Lower leg skin (tissue), 4 donors: ENCODE measurements at regions not wholly inside any gene's neighbourhood (a gene's known extent, or its start where the extent isn't known, plus 50 kb on each side); places are given as distances from the start of the nearest gene placed in this dataset.

Source experiments
- DNase-seq, 2 donors: peaks; one replicate each; pipeline ENCODE4 v3.0.0-alpha.2; 2019; ENCODE audit warnings: low spot score in 2 of 2
- H3K4me3 ChIP-seq: fragments of 200-600 bp; sonication (generic); 2 replicates; pipeline ENCODE4 v1.5.1; 2017; ENCODE audit warnings: mild to moderate bottlenecking, low read depth; ENCODE audit not compliant: poor library complexity, severe bottlenecking
- POLR2A ChIP-seq, 2 donors: fragments of 450-650 bp; IDR thresholded peaks; one replicate each; pipeline ENCODE4 v1.6.1; 2016 to 2017; ENCODE audit warnings: antibody characterized with exemption in 2 of 2, mild to moderate bottlenecking in 1 of 2, moderate library complexity in 1 of 2
- WGBS, 2 donors: methylation state at CpG; one replicate each; pipeline ENCODE4 v1.1.5; 2018; 5-methylcytosine and 5-hydroxymethylcytosine counted together
- intact Hi-C: fragments of 100-400 bp; cut with DNase I; formaldehyde crosslinking; loops from one replicate; pipeline ENCODE4 v1.15.0; 2023; ENCODE audit warnings: low total_unique reads
- TF ChIP-seq, protein P1 (sequence below), 3 donors: fragments of 450-650 bp; IDR thresholded peaks; one replicate each; pipeline ENCODE4 v1.5.1; 2016; ENCODE audit warnings: antibody characterized with exemption in 3 of 3, mild to moderate bottlenecking in 3 of 3, moderate library complexity in 2 of 3

DNA sequence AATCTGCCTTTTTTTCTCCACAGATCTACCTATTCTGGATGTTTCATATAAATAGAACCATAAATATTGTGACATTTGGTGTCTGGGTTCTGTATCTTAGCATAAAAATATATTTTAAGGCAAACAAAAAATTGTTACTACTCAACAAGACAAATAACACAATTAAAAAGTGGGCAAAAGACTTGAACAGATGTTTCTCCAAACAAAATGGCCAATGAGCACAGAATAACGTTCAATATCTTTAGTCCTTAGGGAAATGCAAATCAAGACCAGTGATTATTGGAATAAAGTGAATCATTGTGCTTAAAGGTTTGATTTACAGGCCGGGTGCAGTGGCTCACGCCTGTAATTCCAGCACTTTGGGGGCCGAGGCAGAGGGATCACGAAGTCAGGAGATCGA is 1331.3 kb downstream of the AACS start:
- intact Hi-C loops, result no loop called here
- TF ChIP-seq POLR2A (IDR thresholded peaks at IDR 0.05), result no peak
- TF ChIP-seq, protein P1, sequence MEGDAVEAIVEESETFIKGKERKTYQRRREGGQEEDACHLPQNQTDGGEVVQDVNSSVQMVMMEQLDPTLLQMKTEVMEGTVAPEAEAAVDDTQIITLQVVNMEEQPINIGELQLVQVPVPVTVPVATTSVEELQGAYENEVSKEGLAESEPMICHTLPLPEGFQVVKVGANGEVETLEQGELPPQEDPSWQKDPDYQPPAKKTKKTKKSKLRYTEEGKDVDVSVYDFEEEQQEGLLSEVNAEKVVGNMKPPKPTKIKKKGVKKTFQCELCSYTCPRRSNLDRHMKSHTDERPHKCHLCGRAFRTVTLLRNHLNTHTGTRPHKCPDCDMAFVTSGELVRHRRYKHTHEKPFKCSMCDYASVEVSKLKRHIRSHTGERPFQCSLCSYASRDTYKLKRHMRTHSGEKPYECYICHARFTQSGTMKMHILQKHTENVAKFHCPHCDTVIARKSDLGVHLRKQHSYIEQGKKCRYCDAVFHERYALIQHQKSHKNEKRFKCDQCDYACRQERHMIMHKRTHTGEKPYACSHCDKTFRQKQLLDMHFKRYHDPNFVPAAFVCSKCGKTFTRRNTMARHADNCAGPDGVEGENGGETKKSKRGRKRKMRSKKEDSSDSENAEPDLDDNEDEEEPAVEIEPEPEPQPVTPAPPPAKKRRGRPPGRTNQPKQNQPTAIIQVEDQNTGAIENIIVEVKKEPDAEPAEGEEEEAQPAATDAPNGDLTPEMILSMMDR (IDR thresholded peaks at IDR 0.05), result no peak
- WGBS, 2 donors, result 66 to 85% methylated on average over 6 of the region's 6 CpGs
- no peak overlapping the region for H3K4me3 ChIP-seq
- DNase-seq, result no peak

DNA sequence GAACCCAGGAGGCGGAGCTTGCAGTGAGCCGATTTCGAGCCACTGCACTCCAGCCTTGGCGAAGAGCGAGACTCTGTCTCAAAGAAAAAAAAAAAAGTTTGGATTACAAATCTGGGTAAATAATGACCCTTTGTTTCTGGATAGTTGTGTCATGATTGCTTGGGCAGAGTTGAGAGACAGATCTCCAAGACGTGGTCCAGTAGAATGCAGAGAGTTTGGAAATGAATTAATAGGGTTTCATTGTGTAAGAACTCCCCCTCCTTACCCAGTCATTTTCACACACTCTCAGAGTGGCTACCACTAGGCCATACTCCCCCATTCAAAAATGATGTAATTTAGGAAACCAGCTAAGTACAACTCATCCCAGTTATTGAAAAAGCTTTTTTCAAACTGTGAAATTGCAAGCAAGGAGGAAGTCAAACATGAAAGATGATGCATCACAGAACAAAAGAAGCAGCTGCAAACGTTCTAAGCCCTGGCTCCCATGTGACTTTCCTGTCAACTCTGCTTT is 1331.9 kb downstream of the AACS start:
- TF ChIP-seq, protein P1 (IDR thresholded peaks at IDR 0.05), result no peak
- no peak for TF ChIP-seq POLR2A (IDR thresholded peaks at IDR 0.05)
- no peak for DNase-seq
- no peak overlapping the region for H3K4me3 ChIP-seq
- intact Hi-C loops, result no loop called here
- WGBS, 2 donors, result 58 to 73% methylated on average over 7 of the region's 7 CpGs

DNA sequence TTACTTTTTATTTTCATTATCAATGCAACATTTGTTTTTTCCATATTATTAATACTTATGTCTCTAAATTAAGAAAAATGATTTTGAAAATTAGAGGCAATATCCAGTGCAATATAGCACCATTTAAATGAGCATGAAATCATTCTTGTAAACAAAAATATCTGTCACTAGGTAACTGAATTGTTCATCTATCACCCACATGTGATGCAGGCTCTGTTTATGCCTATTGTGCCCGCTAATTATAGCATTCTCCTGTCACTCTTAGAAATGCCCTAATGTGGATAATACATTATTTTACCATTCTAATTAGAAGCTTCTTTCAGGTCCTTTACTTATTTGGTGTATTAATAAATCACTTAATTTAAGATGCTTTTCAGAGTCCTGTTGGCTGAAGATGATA is 1332.4 kb downstream of the AACS start:
- 69 to 81% methylated on average over 1 of the region's 1 CpG for WGBS, 2 donors
- no peak for TF ChIP-seq POLR2A (IDR thresholded peaks at IDR 0.05)
- TF ChIP-seq, protein P1 (IDR thresholded peaks at IDR 0.05), result no peak
- intact Hi-C loops, result no loop called here
- DNase-seq, result no peak
- H3K4me3 ChIP-seq, result no peak overlapping the region

DNA sequence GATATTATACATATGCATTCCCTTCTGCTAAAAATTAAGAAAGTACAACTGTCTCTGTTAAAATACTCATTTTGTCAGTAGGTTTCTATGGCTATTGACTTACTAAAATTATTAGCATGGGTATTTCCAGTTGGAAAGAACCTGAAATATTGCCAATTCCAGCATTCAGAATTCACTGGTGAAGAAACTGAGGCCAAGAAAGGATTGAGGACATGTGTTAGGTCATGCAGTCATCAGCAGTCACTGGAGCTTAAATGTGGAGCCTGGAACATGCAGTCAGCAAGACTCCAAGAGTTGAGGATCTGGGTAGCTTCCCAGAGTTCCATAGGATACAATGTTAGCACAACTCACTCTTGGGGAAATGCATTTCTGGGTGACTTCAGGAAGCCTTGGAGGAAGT is 1335.6 kb downstream of the AACS start:
- no peak overlapping the region for H3K4me3 ChIP-seq
- DNase-seq, result no peak
- no peak for TF ChIP-seq POLR2A (IDR thresholded peaks at IDR 0.05)
- TF ChIP-seq, protein P1 (IDR thresholded peaks at IDR 0.05), result no peak
- intact Hi-C loops, result no loop called here

DNA sequence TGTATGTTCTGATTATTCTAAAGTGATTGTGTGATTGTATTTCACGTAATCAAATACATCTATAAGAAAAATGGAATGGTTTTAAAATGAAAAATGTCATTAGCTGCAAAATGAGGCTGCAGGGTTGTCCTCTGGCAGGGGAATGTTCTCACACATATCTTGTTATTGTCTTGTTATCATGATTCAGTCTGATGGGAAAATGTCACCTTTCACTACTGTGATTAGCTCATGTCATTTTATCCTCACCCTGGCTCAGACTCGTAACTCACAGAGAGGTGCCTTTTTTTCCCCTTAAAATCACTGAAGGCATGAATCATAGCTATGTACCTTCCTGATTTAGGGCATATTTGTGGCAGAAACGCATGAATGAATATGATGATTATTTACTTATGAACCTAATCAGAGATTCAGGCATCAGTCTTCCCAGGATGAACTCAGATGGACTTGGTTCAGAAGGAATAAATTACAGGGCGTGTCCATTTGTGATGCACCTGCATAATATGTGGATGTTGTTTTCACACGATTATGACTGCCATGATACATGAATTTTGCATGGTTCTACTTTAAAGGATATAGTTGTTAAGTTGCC is 1339.2 kb downstream of the AACS start:
- no peak for TF ChIP-seq POLR2A (IDR thresholded peaks at IDR 0.05)
- TF ChIP-seq, protein P1 (IDR thresholded peaks at IDR 0.05), result no peak

DNA sequence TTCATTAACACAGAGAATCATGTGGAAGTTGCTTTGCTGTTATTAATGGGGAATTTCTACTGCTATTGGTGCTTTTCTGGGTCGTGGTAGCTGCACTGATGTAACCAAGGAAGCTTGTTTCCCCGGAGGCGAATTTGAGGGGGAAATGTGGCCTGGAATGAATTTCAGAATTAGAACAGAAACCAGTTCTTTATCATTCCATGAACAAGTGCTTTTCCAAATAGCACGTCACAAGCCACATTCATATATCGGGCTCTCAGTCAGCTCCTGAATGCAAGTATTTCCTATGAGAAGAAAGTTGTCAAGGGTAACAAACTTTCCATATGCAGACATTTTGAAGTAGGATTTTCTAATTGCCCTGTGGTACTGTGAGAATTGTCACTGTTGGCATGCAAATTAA is 1353.2 kb downstream of the AACS start:
- DNase-seq, result no peak
- TF ChIP-seq, protein P1 (IDR thresholded peaks at IDR 0.05), result no peak
- TF ChIP-seq POLR2A (IDR thresholded peaks at IDR 0.05), result no peak
- no peak overlapping the region for H3K4me3 ChIP-seq
- 59 to 71% methylated on average over 5 of the region's 5 CpGs for WGBS, 2 donors
- intact Hi-C loops, result no loop called here

More for the DNA sequence above, 1339.2 kb downstream of the AACS start:
- intact Hi-C loops, result no loop called here
- no peak overlapping the region for H3K4me3 ChIP-seq
- WGBS, 2 donors, result 75 to 81% methylated on average over 5 of the region's 5 CpGs
- no peak for DNase-seq
